GM12891 (cell line): ENCODE measurements at regions not wholly inside any gene's neighbourhood (a gene's known extent, or its start where the extent isn't known, plus 50 kb on each side); places are given as distances from the start of the nearest gene placed in this dataset.

Experiments used
- PAX5 ChIP-seq: IDR thresholded peaks from 2 replicates; pipeline ENCODE4 v1.6.1; 2011; ENCODE audit warnings: low read length, moderate library complexity, mild to moderate bottlenecking; ENCODE audit not compliant: insufficient read depth, severe bottlenecking
- POLR2A ChIP-seq: IDR thresholded peaks from 2 replicates; pipeline ENCODE4 v1.6.1; 2011; ENCODE audit warnings: low read depth, low read length, control low read depth
- POLR2AphosphoS5 ChIP-seq: IDR thresholded peaks from 2 replicates; pipeline ENCODE4 v1.6.1; 2011; ENCODE audit warnings: low read depth, low read length, control low read depth
- POU2F2 ChIP-seq: IDR thresholded peaks from 2 replicates; pipeline ENCODE4 v1.6.1; 2011; ENCODE audit warnings: low read depth, mild to moderate bottlenecking, control low read depth, low read length, moderate library complexity
- TAF1 ChIP-seq: IDR thresholded peaks from 2 replicates; pipeline ENCODE4 v1.6.1; 2011; ENCODE audit warnings: low read depth, low read length, control low read depth

- TF ChIP-seq PAX5 (no peak), POLR2A (no peak), POLR2AphosphoS5 (no peak), TAF1 (no peak), POU2F2 (no peak)
These were observed 155.9 kb downstream of the MYLK4 start for GRCh38 chr6:2594868-2595267.
